Breast epithelium (tissue), 3 donors: ENCODE measurements at regions not wholly inside any gene's neighbourhood (a gene's known extent, or its start where the extent isn't known, plus 50 kb on each side); places are given as distances from the start of the nearest gene placed in this dataset.

ENCODE experiments used
- CTCF ChIP-seq, 3 donors: fragments of 450-650 bp; IDR thresholded peaks; one replicate each; pipeline ENCODE4 v1.5.1; 2016 to 2017; ENCODE audit warnings: antibody characterized with exemption in 3 of 3, mild to moderate bottlenecking in 3 of 3, moderate library complexity in 3 of 3
- POLR2A ChIP-seq: fragments of 450-650 bp; IDR thresholded peaks from one replicate; pipeline ENCODE4 v1.6.1; 2016; ENCODE audit warnings: antibody characterized with exemption, mild to moderate bottlenecking, moderate library complexity
- POLR2AphosphoS5 ChIP-seq, 3 donors: sonication (generic); formaldehyde crosslinking; IDR thresholded peaks; one replicate each; pipeline ENCODE4 v1.6.1; 2017; ENCODE audit warnings: antibody characterized with exemption in 3 of 3

DNA sequence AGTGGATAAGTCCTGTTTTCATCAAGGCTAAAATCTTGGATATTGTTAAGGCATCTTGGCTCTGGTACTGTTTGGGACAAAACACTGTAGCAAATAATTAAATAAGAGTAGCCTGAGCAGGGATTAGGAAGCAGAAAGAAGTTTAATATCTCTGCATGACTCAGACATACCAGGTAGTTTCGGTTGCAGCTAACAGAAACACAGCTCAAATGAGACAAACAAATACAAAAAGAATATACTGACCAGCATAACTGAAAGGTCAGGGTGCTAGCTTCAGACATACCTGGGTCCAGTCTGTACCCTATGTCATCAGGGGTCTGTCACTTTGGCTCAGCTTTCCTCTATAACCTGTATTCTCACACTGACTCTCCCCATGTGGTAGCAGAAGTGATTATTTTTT, 156.4 kb upstream of the MAP3K1 start:
- no peak for TF ChIP-seq CTCF (IDR thresholded peaks at IDR 0.05)
- TF ChIP-seq POLR2A: no peak
- no peak for TF ChIP-seq POLR2AphosphoS5 (IDR thresholded peaks at IDR 0.05)
